GM18870 (cell line): ENCODE measurements at regions not wholly inside any gene's neighbourhood (a gene's known extent, or its start where the extent isn't known, plus 50 kb on each side); places are given as distances from the start of the nearest gene placed in this dataset.
"Not testable (repeated sequence)": the region's sequence is repeated elsewhere in the genome, so short reads cannot be mapped to it uniquely, and the experiment has no call there.

Experiments used
- ATAC-seq: cut with Tn5 transposase; IDR thresholded peaks from one replicate; pipeline ENCODE4 v1.9.1; 2021; ENCODE audit warnings: moderate library complexity; ENCODE audit not compliant: unreplicated experiment

- ATAC-seq: no peak
Measured at GRCh38 chr7:114802632-114803031, 119.3 kb upstream of the MDFIC start.

GRCh38 chr7:114806590-114807162 is 115.2 kb upstream of the MDFIC start:
- no peak for ATAC-seq

GRCh38 chr7:114812570-114812969 is 109.3 kb upstream of the MDFIC start:
- no peak for ATAC-seq

DNA sequence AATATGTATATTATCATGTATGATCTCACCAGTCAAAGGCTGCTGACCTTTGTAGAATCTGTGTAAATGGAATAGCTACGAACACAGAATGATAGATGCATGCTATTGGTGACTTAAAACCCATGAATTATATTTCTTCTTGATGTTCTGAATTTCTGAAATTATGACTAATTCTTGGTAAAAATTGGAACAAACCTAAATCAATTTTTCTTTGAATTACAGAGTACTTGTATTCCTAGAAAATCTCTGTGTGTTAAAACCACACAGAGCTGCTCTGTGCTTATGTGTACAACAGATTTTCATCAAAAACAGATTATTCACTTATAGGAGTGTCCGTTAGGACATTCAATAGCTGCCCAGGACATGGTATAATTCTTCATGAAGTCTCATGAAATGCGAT is 108.3 kb upstream of the MDFIC start:
- ATAC-seq: no peak

DNA sequence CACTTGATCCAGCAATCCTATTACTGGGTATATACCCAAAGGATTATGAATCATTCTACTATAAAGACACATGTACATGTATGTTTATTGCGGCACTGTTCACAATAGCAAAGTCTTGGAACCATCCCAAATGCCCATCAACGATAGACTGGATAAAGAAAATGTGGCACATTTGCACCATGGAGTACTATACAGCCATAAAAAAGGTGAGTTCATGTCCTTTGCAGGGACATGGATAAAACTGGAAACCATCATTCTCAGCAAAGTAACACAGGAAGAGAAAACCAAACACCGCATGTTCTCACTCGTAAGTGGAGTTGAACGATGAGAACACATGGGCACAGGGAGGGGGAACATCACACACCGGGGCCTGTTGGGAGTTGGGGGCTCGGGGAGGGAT is 104.9 kb upstream of the MDFIC start:
- not testable (repeated sequence) for ATAC-seq

GRCh38 chr7:114818501-114818900 is 103.4 kb upstream of the MDFIC start:
- no peak for ATAC-seq

- no peak for ATAC-seq
Measured at GRCh38 chr7:114819616-114820362, 102.1 kb upstream of the MDFIC start.

GRCh38 chr7:114821030-114821900 is 100.6 kb upstream of the MDFIC start:
- ATAC-seq: no peak

DNA sequence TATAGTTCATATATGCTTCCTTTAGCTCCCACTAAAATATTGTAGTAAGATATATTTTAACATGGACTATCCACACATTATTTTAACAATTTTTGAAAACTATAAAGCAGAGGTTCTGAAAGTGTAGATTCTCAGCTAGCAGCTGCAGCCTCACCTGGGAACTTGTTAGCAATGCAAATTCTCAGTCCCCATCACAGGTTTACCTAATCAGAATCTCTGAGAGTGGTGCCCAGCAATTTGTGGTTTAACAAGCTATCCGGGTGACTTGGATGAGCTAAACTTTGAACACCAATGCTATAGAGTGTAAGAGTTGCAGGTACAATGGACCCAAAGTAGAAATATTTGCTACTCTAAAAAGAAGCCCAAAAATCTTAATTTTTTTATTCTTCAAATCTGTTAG is 99.8 kb upstream of the MDFIC start:
- no peak for ATAC-seq

GRCh38 chr7:114822844-114823243 is 99.0 kb upstream of the MDFIC start:
- no peak for ATAC-seq

DNA sequence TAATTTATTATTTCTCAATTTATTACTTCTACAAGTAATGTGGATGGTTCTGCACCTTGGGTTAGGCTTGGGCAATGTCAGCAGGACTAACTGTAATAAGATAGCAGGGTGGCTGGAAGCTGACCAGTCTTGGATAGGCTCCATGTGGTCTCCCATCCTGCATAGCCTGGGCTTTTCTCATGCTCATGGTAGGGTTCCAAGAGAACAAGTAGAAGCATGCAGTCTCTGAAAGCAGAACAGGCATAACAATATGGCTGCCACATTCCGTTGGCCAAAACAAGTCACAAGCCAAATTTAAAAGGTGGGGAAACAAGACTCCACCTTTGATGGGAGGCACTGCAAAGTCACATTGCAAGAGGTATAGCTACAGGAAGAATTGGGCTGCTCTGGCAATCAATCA is 98.6 kb upstream of the MDFIC start:
- ATAC-seq: no peak

GRCh38 chr7:114825423-114825951 is 96.4 kb upstream of the MDFIC start:
- ATAC-seq: no peak

- no peak for ATAC-seq
Measured at GRCh38 chr7:114830952-114831351, 90.9 kb upstream of the MDFIC start.

DNA sequence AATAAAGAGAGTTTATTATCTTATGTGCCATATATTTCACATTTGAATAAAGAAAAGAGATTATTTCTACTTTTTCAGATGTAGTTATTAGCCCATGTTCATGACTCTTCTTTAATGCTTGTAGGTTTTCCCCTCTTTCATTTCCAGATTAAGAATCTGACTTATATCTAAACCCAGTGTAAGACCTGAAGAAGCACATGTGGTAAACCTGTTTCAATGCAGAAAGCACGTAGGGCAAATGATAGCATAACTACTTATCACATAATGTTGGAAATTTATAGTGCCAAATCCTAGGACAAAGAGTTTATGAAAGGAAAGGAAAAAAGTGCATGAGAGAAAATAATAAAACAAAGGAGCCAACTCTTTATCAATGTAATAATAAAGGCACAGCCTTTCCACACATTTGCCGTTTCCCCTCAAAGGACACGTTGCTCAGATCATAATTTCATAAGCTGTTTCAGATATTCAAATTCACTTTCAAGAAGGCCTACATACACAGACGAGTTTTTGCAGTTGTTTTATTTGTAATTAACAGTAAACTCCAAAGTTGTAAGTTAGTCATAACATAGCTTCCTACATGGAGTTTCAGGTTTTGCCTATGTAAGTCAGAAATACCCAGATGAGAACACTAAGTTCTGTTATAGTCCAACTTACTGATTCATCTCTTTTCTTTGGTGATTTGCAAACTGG is 88.8 kb upstream of the MDFIC start:
- ATAC-seq: peak; percentile 94

- no peak for ATAC-seq
Measured at GRCh38 chr7:114835303-114835702, 86.6 kb upstream of the MDFIC start.

DNA sequence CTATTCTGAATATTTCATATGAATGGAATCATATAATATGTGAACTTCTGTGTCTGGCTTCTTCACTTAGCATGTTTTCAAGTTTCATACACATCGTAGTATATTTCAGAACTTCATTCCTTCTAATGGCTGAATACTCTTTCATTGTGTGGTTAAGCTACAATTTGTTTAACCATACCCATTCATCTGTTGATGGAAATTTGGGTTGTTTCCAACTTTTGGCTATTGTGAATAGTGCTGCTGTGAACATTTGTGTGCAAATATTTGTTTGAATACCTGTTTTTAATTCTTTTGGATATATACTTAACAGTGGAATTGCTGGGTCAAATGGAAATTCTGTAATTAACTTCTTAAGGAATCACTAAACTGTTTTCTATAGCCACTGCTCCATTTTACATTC is 86.0 kb upstream of the MDFIC start:
- no peak for ATAC-seq

DNA sequence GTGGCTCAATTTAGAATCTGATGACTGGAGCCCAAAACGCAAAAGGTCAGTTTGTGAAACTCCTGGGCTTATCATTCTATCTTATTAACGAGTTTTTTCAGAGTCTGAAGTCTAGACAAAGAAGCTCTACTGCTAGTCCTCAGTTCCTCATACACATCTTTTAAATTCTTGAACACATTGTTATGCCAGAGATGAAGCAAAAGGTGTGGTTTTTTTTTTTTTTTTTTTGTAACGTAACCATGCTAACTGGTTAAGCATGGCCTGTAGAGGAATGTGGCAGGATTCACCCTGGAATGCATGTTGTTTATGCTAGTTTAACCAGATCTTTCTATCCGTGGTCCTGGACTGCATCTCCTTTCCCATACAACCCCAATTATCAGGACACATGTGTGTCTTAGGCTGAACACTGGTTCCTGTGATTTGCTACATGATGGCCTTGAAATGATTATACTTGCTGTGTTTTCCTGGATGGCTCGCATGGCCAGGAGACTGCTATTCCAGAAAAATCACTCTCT is 79.3 kb upstream of the MDFIC start:
- no peak for ATAC-seq

DNA sequence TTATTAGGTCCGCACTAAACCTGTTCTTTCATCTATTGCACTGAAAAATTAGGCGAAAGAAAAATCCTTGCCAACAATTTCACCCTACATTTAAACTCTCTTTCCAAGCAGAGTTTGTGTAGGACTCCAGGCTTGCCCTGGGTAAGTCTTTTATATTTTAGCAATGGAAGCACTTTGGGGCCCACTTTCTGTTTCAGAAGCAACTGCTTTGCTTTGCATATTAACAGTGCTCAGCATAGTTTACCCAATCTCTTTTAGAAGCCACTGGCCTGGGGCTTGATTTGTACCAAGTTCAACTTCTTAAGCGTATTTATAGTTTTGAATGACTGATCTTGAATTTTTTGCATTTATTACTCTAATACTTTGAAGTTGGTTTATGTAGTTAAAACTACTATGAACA is 78.8 kb upstream of the MDFIC start:
- peak; percentile 60 for ATAC-seq

- no peak for ATAC-seq
Measured at GRCh38 chr7:114851406-114852061, 70.4 kb upstream of the MDFIC start.

GRCh38 chr7:114852293-114852692 is 69.6 kb upstream of the MDFIC start:
- no peak for ATAC-seq
